ENCODE measurements at regions not wholly inside any gene's neighbourhood (a gene's known extent, or its start where the extent isn't known, plus 50 kb on each side); places are given as distances from the start of the nearest gene placed in this dataset.

- ATAC-seq (no peak), DNase-seq (ENCODE audit: low read depth, low spot score) (no peak)
- H3K4me3 ChIP-seq (ENCODE audit: low read depth in 2 of 2, low read length in 2 of 2) = no peak overlapping the region
- ChIA-PET POLR2A (no interaction called here), CTCF (no interaction called here)
- no peaks in the 10 kb centered on the region for H3K9me3 ChIP-seq (ENCODE audit: control insufficient read depth, insufficient read depth, low read depth, low read length)
- H3K27me3 ChIP-seq (ENCODE audit: control insufficient read depth, insufficient read depth, low read length) = peaks cover 11% of the 10 kb centered on the region
- no peaks in the 10 kb centered on the region for H3K4me1 ChIP-seq (ENCODE audit: control insufficient read depth, insufficient read depth, low read length)
- intact Hi-C loops (cut with micrococcal nuclease; ENCODE audit: unreplicated experiment) = no loop called here
- TF ChIP-seq, protein P1, sequence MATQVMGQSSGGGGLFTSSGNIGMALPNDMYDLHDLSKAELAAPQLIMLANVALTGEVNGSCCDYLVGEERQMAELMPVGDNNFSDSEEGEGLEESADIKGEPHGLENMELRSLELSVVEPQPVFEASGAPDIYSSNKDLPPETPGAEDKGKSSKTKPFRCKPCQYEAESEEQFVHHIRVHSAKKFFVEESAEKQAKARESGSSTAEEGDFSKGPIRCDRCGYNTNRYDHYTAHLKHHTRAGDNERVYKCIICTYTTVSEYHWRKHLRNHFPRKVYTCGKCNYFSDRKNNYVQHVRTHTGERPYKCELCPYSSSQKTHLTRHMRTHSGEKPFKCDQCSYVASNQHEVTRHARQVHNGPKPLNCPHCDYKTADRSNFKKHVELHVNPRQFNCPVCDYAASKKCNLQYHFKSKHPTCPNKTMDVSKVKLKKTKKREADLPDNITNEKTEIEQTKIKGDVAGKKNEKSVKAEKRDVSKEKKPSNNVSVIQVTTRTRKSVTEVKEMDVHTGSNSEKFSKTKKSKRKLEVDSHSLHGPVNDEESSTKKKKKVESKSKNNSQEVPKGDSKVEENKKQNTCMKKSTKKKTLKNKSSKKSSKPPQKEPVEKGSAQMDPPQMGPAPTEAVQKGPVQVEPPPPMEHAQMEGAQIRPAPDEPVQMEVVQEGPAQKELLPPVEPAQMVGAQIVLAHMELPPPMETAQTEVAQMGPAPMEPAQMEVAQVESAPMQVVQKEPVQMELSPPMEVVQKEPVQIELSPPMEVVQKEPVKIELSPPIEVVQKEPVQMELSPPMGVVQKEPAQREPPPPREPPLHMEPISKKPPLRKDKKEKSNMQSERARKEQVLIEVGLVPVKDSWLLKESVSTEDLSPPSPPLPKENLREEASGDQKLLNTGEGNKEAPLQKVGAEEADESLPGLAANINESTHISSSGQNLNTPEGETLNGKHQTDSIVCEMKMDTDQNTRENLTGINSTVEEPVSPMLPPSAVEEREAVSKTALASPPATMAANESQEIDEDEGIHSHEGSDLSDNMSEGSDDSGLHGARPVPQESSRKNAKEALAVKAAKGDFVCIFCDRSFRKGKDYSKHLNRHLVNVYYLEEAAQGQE (IDR thresholded peaks at IDR 0.05; ENCODE audit: insufficient read depth in 1 of 2, low read depth in 2 of 2, low read length in 1 of 2) = no peak
- TF ChIP-seq POLR2AphosphoS5 (IDR thresholded peaks at IDR 0.05; ENCODE audit: low read depth, low read length) (no peak), SIN3A (IDR thresholded peaks at IDR 0.05; ENCODE audit: borderline replicate concordance, insufficient read depth, low read depth, low read length) (no peak), TCF7L2 (IDR thresholded peaks at IDR 0.05; ENCODE audit: low read depth, low read length) (no peak)
- TF ChIP-seq, protein P2, sequence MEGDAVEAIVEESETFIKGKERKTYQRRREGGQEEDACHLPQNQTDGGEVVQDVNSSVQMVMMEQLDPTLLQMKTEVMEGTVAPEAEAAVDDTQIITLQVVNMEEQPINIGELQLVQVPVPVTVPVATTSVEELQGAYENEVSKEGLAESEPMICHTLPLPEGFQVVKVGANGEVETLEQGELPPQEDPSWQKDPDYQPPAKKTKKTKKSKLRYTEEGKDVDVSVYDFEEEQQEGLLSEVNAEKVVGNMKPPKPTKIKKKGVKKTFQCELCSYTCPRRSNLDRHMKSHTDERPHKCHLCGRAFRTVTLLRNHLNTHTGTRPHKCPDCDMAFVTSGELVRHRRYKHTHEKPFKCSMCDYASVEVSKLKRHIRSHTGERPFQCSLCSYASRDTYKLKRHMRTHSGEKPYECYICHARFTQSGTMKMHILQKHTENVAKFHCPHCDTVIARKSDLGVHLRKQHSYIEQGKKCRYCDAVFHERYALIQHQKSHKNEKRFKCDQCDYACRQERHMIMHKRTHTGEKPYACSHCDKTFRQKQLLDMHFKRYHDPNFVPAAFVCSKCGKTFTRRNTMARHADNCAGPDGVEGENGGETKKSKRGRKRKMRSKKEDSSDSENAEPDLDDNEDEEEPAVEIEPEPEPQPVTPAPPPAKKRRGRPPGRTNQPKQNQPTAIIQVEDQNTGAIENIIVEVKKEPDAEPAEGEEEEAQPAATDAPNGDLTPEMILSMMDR (IDR thresholded peaks at IDR 0.05) = no peak
- H3K27ac ChIP-seq (ENCODE audit: low read length) = no peak overlapping the region
- in situ Hi-C loops (cut with HindIII; ENCODE audit: low pct_unique_long_range_greater_than_20kb, low sequenced_read_pairs) = no loop called here
- no TSS peak for BruUV-seq (replicated peaks)
- H3K36me3 ChIP-seq (ENCODE audit: control insufficient read depth, insufficient read depth, low read length) = no peaks in the 10 kb centered on the region
Observed at GRCh38 chr6:166075925-166076324, 91.7 kb downstream of the TBXT start.

DNA sequence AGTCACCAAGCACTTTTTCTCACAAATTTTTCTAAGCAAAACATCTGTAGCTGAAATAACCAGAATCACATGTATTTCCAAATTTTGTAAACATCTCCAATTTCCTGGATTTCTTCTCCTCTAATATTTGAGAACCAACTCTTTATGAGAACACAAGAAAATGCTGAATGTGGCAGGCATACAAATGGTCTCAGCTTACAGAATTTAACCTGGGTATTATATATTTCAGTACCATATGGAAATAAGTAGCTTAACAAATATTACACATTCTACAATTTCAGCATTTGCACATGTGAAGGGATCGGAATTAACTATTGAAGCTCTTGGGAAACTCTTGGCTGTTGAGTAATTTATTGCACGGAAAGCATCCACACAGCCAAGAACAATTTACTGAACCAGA, 92.5 kb downstream of the TBXT start:
- ATAC-seq (no peak), DNase-seq (ENCODE audit: low read depth, low spot score) (no peak)
- H3K4me3 ChIP-seq (ENCODE audit: low read depth in 2 of 2, low read length in 2 of 2) = no peak overlapping the region
- intact Hi-C loops (cut with micrococcal nuclease; ENCODE audit: unreplicated experiment) = no loop called here
- TF ChIP-seq POLR2AphosphoS5 (IDR thresholded peaks at IDR 0.05; ENCODE audit: low read depth, low read length) (no peak), TCF7L2 (IDR thresholded peaks at IDR 0.05; ENCODE audit: low read depth, low read length) (no peak), SIN3A (IDR thresholded peaks at IDR 0.05; ENCODE audit: borderline replicate concordance, insufficient read depth, low read depth, low read length) (no peak)
- TF ChIP-seq, protein P2 (IDR thresholded peaks at IDR 0.05) = no peak
- TF ChIP-seq, protein P1 (IDR thresholded peaks at IDR 0.05; ENCODE audit: insufficient read depth in 1 of 2, low read depth in 2 of 2, low read length in 1 of 2) = no peak
- no peaks in the 10 kb centered on the region for H3K4me1 ChIP-seq (ENCODE audit: control insufficient read depth, insufficient read depth, low read length)
- CTCF ChIA-PET = no interaction called here
- H3K36me3 ChIP-seq (ENCODE audit: control insufficient read depth, insufficient read depth, low read length) = no peaks in the 10 kb centered on the region
- H3K9me3 ChIP-seq (ENCODE audit: control insufficient read depth, insufficient read depth, low read depth, low read length) = no peaks in the 10 kb centered on the region
- POLR2A ChIA-PET = no interaction called here
- BruUV-seq (replicated peaks) = no TSS peak
- H3K27me3 ChIP-seq (ENCODE audit: control insufficient read depth, insufficient read depth, low read length) = peaks cover 11% of the 10 kb centered on the region
- H3K27ac ChIP-seq (ENCODE audit: low read length) = no peak overlapping the region
- in situ Hi-C loops (cut with HindIII; ENCODE audit: low pct_unique_long_range_greater_than_20kb, low sequenced_read_pairs) = no loop called here

Measured in Panc1 (cell line).